ENCODE measurements at regions not wholly inside any gene's neighbourhood (a gene's known extent, or its start where the extent isn't known, plus 50 kb on each side); places are given as distances from the start of the nearest gene placed in this dataset.

DNA sequence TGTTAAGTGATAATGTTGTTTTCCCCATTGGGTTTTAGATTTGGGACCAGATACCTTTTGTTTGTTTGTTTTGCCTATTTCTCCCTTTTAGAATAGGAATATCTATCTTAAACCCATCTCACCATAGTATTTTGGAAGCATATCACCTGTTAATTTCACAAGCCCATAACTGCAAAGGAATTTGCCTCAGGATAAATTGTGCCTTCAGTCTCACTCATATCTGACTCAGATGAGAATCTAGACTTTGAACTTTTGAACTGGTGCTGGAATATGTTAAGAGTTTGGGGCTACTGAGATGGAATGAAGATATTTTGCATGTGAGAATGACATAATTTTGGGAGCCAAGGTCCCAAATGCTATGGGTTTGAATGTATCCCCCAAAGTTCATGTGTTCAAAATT is 607.4 kb downstream of the HACE1 start:
- Histone ChIP-seq H3K27ac (ENCODE audit: low read length) (no peak overlapping the region), H3K27me3 (ENCODE audit: control insufficient read depth, insufficient read depth, low read length) (no peaks in the 10 kb centered on the region), H3K9me3 (ENCODE audit: control insufficient read depth, insufficient read depth, low read depth, low read length) (no peaks in the 10 kb centered on the region), H3K4me3 (ENCODE audit: low read depth in 2 of 2, low read length in 2 of 2) (no peak overlapping the region), H3K36me3 (ENCODE audit: control insufficient read depth, insufficient read depth, low read length) (no peaks in the 10 kb centered on the region), H3K4me1 (ENCODE audit: control insufficient read depth, insufficient read depth, low read length) (no peaks in the 10 kb centered on the region)
- CTCF ChIA-PET = no interaction called here
- POLR2A ChIA-PET = no interaction called here
- in situ Hi-C loops (cut with HindIII; ENCODE audit: low pct_unique_long_range_greater_than_20kb, low sequenced_read_pairs) = no loop called here
- ATAC-seq (no peak), DNase-seq (ENCODE audit: low read depth, low spot score) (no peak)
- BruUV-seq (replicated peaks) = no TSS peak
- TF ChIP-seq TCF7L2 (IDR thresholded peaks at IDR 0.05; ENCODE audit: low read depth, low read length) = no peak
- TF ChIP-seq SIN3A (IDR thresholded peaks at IDR 0.05; ENCODE audit: borderline replicate concordance, insufficient read depth, low read depth, low read length) = no peak
- TF ChIP-seq, protein P1, sequence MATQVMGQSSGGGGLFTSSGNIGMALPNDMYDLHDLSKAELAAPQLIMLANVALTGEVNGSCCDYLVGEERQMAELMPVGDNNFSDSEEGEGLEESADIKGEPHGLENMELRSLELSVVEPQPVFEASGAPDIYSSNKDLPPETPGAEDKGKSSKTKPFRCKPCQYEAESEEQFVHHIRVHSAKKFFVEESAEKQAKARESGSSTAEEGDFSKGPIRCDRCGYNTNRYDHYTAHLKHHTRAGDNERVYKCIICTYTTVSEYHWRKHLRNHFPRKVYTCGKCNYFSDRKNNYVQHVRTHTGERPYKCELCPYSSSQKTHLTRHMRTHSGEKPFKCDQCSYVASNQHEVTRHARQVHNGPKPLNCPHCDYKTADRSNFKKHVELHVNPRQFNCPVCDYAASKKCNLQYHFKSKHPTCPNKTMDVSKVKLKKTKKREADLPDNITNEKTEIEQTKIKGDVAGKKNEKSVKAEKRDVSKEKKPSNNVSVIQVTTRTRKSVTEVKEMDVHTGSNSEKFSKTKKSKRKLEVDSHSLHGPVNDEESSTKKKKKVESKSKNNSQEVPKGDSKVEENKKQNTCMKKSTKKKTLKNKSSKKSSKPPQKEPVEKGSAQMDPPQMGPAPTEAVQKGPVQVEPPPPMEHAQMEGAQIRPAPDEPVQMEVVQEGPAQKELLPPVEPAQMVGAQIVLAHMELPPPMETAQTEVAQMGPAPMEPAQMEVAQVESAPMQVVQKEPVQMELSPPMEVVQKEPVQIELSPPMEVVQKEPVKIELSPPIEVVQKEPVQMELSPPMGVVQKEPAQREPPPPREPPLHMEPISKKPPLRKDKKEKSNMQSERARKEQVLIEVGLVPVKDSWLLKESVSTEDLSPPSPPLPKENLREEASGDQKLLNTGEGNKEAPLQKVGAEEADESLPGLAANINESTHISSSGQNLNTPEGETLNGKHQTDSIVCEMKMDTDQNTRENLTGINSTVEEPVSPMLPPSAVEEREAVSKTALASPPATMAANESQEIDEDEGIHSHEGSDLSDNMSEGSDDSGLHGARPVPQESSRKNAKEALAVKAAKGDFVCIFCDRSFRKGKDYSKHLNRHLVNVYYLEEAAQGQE (IDR thresholded peaks at IDR 0.05; ENCODE audit: insufficient read depth in 1 of 2, low read depth in 2 of 2, low read length in 1 of 2) = no peak
- TF ChIP-seq POLR2AphosphoS5 (IDR thresholded peaks at IDR 0.05; ENCODE audit: low read depth, low read length) = no peak
- no peak for TF ChIP-seq CTCF (IDR thresholded peaks at IDR 0.05)
- intact Hi-C loops (cut with micrococcal nuclease; ENCODE audit: unreplicated experiment) = no loop called here

DNA sequence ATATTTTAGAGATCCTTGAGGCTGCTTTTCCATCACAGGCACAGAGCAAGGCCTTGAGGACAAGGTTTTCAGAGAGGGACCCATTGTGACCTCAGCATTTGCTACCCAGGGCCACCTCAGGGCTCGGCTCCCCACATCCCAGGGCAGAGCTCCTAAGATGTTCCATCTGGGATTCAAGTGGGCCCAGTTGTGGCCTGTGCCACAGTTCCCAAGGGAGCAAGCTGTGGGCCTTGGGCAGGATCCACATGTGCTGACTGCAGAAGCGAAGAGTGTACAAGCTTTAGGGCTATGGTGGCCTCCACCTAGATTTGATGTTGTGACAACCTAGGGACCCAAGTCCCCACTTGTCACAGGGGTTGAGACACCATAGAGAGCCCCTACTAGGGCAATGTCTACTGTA is 608.1 kb downstream of the HACE1 start:
- BruUV-seq (replicated peaks) = no TSS peak
- intact Hi-C loops (cut with micrococcal nuclease; ENCODE audit: unreplicated experiment) (no loop called here), in situ Hi-C loops (cut with HindIII; ENCODE audit: low pct_unique_long_range_greater_than_20kb, low sequenced_read_pairs) (no loop called here)
- Histone ChIP-seq H3K4me1 (ENCODE audit: control insufficient read depth, insufficient read depth, low read length) (no peaks in the 10 kb centered on the region), H3K4me3 (ENCODE audit: low read depth in 2 of 2, low read length in 2 of 2) (no peak overlapping the region), H3K36me3 (ENCODE audit: control insufficient read depth, insufficient read depth, low read length) (no peaks in the 10 kb centered on the region), H3K9me3 (ENCODE audit: control insufficient read depth, insufficient read depth, low read depth, low read length) (no peaks in the 10 kb centered on the region), H3K27me3 (ENCODE audit: control insufficient read depth, insufficient read depth, low read length) (no peaks in the 10 kb centered on the region), H3K27ac (ENCODE audit: low read length) (no peak overlapping the region)
- ATAC-seq = no peak
- no peak for DNase-seq (ENCODE audit: low read depth, low spot score)
- TF ChIP-seq CTCF (IDR thresholded peaks at IDR 0.05) (no peak), POLR2AphosphoS5 (IDR thresholded peaks at IDR 0.05; ENCODE audit: low read depth, low read length) (no peak), TCF7L2 (IDR thresholded peaks at IDR 0.05; ENCODE audit: low read depth, low read length) (no peak), SIN3A (IDR thresholded peaks at IDR 0.05; ENCODE audit: borderline replicate concordance, insufficient read depth, low read depth, low read length) (no peak)
- TF ChIP-seq, protein P1 (IDR thresholded peaks at IDR 0.05; ENCODE audit: insufficient read depth in 1 of 2, low read depth in 2 of 2, low read length in 1 of 2) = no peak
- CTCF ChIA-PET = no interaction called here
- POLR2A ChIA-PET = no interaction called here

Measured in Panc1 (cell line).